GM23338 (cell line): ENCODE measurements at regions not wholly inside any gene's neighbourhood (a gene's known extent, or its start where the extent isn't known, plus 50 kb on each side); places are given as distances from the start of the nearest gene placed in this dataset.

Experiments used
- CREB1 ChIP-seq: fragments of 250-450 bp; sonication (Bioruptor Pico); IDR thresholded peaks from 2 replicates; pipeline ENCODE4 v1.5.0; 2020; ENCODE audit warnings: low read depth, mild to moderate bottlenecking, moderate library complexity
- EZH2 ChIP-seq: fragments of 200-600 bp; sonication (generic); IDR thresholded peaks from one replicate; pipeline ENCODE4 v1.8.0; 2017; ENCODE audit warnings: antibody characterized with exemption, mild to moderate bottlenecking, low read depth; ENCODE audit not compliant: unreplicated experiment
- EZH2phosphoT487 ChIP-seq: fragments of 200-600 bp; sonication (generic); IDR thresholded peaks from one replicate; pipeline ENCODE4 v1.8.1; 2018; ENCODE audit warnings: antibody characterized with exemption; ENCODE audit not compliant: unreplicated experiment
- ZNF331 ChIP-seq: fragments of 250-450 bp; sonication (Bioruptor Pico); IDR thresholded peaks from 2 replicates; pipeline ENCODE4 v1.5.0; 2020; ENCODE audit warnings: low read depth, mild to moderate bottlenecking, moderate library complexity
- ZNF462 ChIP-seq: fragments of 250-450 bp; sonication (Bioruptor Pico); IDR thresholded peaks from 2 replicates; pipeline ENCODE4 v1.5.0; 2020; ENCODE audit warnings: mild to moderate bottlenecking, moderate library complexity
- TF ChIP-seq, protein P1 (sequence below): IDR thresholded peaks from one replicate; pipeline ENCODE4 v1.6.1; 2018; ENCODE audit warnings: antibody characterized with exemption; ENCODE audit not compliant: unreplicated experiment

DNA sequence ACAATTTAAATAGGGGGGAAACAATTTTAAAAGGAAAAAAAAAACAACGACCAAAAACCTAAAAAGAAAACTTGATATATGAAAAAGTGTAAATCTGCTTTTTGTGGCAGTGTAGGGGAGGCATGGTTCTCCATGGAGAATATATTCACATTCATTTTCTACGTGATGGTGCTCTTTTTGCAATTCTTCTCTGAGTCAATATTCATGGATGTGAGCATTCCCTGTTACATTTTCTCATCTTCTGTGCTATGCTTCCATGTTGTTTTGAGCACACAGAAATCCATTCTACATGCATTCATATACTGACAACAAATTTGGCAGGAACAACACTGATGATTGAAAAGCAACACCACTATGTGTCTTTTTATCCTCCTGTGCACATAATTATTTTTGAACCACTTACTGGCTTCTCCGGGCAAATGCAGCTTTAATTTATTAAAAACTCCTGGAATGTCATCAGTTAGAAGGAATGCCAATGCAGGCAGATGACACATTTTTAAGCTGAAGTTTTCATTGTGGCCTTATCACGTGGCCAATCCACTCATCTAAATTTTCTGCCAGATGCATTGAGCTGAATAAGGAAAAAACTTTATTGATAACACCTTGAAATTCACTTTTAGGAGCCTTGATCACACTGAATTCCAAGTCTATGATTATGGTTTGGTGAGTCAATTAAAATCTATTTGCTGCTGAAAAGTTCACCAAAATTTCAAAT, 590.6 kb downstream of the NUF2 start (continued):
- TF ChIP-seq ZNF462 (no peak), CREB1 (no peak), EZH2phosphoT487 (no peak), ZNF331 (CRISPR knock-in tag) (no peak), EZH2 (no peak)
- TF ChIP-seq, protein P1, sequence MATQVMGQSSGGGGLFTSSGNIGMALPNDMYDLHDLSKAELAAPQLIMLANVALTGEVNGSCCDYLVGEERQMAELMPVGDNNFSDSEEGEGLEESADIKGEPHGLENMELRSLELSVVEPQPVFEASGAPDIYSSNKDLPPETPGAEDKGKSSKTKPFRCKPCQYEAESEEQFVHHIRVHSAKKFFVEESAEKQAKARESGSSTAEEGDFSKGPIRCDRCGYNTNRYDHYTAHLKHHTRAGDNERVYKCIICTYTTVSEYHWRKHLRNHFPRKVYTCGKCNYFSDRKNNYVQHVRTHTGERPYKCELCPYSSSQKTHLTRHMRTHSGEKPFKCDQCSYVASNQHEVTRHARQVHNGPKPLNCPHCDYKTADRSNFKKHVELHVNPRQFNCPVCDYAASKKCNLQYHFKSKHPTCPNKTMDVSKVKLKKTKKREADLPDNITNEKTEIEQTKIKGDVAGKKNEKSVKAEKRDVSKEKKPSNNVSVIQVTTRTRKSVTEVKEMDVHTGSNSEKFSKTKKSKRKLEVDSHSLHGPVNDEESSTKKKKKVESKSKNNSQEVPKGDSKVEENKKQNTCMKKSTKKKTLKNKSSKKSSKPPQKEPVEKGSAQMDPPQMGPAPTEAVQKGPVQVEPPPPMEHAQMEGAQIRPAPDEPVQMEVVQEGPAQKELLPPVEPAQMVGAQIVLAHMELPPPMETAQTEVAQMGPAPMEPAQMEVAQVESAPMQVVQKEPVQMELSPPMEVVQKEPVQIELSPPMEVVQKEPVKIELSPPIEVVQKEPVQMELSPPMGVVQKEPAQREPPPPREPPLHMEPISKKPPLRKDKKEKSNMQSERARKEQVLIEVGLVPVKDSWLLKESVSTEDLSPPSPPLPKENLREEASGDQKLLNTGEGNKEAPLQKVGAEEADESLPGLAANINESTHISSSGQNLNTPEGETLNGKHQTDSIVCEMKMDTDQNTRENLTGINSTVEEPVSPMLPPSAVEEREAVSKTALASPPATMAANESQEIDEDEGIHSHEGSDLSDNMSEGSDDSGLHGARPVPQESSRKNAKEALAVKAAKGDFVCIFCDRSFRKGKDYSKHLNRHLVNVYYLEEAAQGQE: no peak
